ENCODE measurements at regions not wholly inside any gene's neighbourhood (a gene's known extent, or its start where the extent isn't known, plus 50 kb on each side); places are given as distances from the start of the nearest gene placed in this dataset.

GRCh38 chr2:153663371-153663770 lies 184.8 kb upstream of the RPRM start:
- TF ChIP-seq REST (IDR thresholded peaks at IDR 0.05; ENCODE audit: low read depth): no peak
- no peak for TF ChIP-seq MAX (IDR thresholded peaks at IDR 0.05)
- no peak for TF ChIP-seq CEBPB (IDR thresholded peaks at IDR 0.05)
- TF ChIP-seq YY1 (IDR thresholded peaks at IDR 0.05; ENCODE audit: low read depth): no peak
- TF ChIP-seq TAF1 (IDR thresholded peaks at IDR 0.05; ENCODE audit: low read depth): no peak
- no peak for TF ChIP-seq USF1 (IDR thresholded peaks at IDR 0.05)
- no peak for TF ChIP-seq CREB1 (IDR thresholded peaks at IDR 0.05; ENCODE audit: low read depth)
- TF ChIP-seq TCF12 (IDR thresholded peaks at IDR 0.05; ENCODE audit: low read depth): no peak
- TF ChIP-seq RAD21 (IDR thresholded peaks at IDR 0.05; ENCODE audit: low read depth): no peak
- no peak for TF ChIP-seq FOXM1 (IDR thresholded peaks at IDR 0.05; ENCODE audit: borderline replicate concordance, low read depth)
- no peak for TF ChIP-seq EP300 (IDR thresholded peaks at IDR 0.05; ENCODE audit: borderline replicate concordance)
- TF ChIP-seq EGR1 (IDR thresholded peaks at IDR 0.05): no peak
- no peak for TF ChIP-seq NFIC (IDR thresholded peaks at IDR 0.05)
- TF ChIP-seq ZBTB7A (IDR thresholded peaks at IDR 0.05; ENCODE audit: low read depth): no peak

Data from Ishikawa (cell line).